NB4 (cell line): ENCODE measurements at regions not wholly inside any gene's neighbourhood (a gene's known extent, or its start where the extent isn't known, plus 50 kb on each side); places are given as distances from the start of the nearest gene placed in this dataset.

Experiments used
- DNase-seq: peaks from one replicate; pipeline ENCODE4 v3.0.0; 2010; ENCODE audit warnings: low read depth
- H3K4me3 ChIP-seq: one replicate; pipeline ENCODE4 v1.5.1; 2011; ENCODE audit warnings: mild to moderate bottlenecking, low read depth, low read length, moderate library complexity
- CTCF ChIP-seq: IDR thresholded peaks from one replicate; pipeline ENCODE4 v1.5.1; 2012; ENCODE audit warnings: low read depth, low read length
- MYC ChIP-seq: IDR thresholded peaks from 2 replicates; pipeline ENCODE4 v1.6.1; 2011; ENCODE audit warnings: low read depth, low read length
- POLR2A ChIP-seq: IDR thresholded peaks from 2 replicates; pipeline ENCODE4 v1.6.1; 2011; ENCODE audit warnings: mild to moderate bottlenecking; ENCODE audit not compliant: insufficient read length; ENCODE audit errors: extremely low read depth
- TF ChIP-seq, protein P1 (sequence below): IDR thresholded peaks from 2 replicates; pipeline ENCODE4 v1.6.1; 2011; ENCODE audit warnings: low read depth, low read length

- no peak for TF ChIP-seq POLR2A
- no peak overlapping the region for H3K4me3 ChIP-seq
- no peak for DNase-seq
Observed at GRCh38 chr3:124560666-124561215, 169.5 kb upstream of the UMPS start.

DNA sequence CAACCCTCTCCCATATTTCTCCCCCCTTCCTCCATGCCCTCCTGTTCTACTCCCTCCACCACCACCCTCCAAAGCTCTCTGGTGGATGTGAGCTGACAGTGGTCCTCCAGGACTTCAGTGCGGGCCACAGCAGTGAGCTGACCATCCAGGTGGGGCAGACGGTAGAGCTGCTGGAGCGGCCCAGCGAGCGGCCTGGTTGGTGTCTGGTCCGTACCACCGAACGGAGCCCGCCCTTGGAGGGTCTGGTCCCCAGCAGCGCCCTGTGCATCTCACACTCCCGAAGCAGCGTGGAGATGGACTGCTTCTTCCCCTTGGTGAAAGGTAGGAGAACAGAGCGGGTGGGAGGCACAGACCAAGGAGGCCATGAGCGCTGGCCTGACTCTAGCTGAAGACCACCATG, 167.5 kb upstream of the UMPS start:
- no peak for DNase-seq
- no peak overlapping the region for H3K4me3 ChIP-seq
- TF ChIP-seq MYC: no peak
- TF ChIP-seq POLR2A: no peak
- TF ChIP-seq, protein P1, sequence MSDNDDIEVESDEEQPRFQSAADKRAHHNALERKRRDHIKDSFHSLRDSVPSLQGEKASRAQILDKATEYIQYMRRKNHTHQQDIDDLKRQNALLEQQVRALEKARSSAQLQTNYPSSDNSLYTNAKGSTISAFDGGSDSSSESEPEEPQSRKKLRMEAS: no peak
- TF ChIP-seq CTCF: no peak

GRCh38 chr3:124563376-124563775, 166.9 kb upstream of the UMPS start:
- no peak overlapping the region for H3K4me3 ChIP-seq
- no peak for DNase-seq
- TF ChIP-seq POLR2A: no peak
- TF ChIP-seq CTCF: no peak
- no peak for TF ChIP-seq MYC
- TF ChIP-seq, protein P1: no peak

- TF ChIP-seq MYC (no peak), POLR2A (no peak), CTCF (peak; percentile 73)
- TF ChIP-seq, protein P1: no peak
- no peak overlapping the region for H3K4me3 ChIP-seq
- DNase-seq: peak; percentile 50
Observed at GRCh38 chr3:124565013-124565412, 165.2 kb upstream of the UMPS start.

GRCh38 chr3:124565551-124565950, 164.7 kb upstream of the UMPS start:
- no peak for DNase-seq
- H3K4me3 ChIP-seq: no peak overlapping the region
- TF ChIP-seq MYC: no peak
- TF ChIP-seq POLR2A: no peak
- TF ChIP-seq CTCF: no peak
- TF ChIP-seq, protein P1: no peak

GRCh38 chr3:124566701-124567100, 163.6 kb upstream of the UMPS start:
- TF ChIP-seq, protein P1: no peak
- TF ChIP-seq POLR2A: no peak
- TF ChIP-seq CTCF: no peak
- TF ChIP-seq MYC: no peak
- no peak for DNase-seq
- no peak overlapping the region for H3K4me3 ChIP-seq
